ENCODE measurements at regions not wholly inside any gene's neighbourhood (a gene's known extent, or its start where the extent isn't known, plus 50 kb on each side); places are given as distances from the start of the nearest gene placed in this dataset.

GRCh38 chr3:66712210-66712609 lies 211.4 kb upstream of the LRIG1 start:
- no peak for TF ChIP-seq Cebpa-rat (IDR thresholded peaks at IDR 0.05)

GRCh38 chr3:66713921-66714320 lies 213.1 kb upstream of the LRIG1 start:
- Histone ChIP-seq H4K20me1 (no peaks in the 10 kb centered on the region), H3K9ac (no peak overlapping the region), H3K9me3 (no peaks in the 10 kb centered on the region), H3K4me2 (no peak overlapping the region), H3K36me3 (no peaks in the 10 kb centered on the region), H3K27ac (no peak overlapping the region), H3K4me3 (no peak overlapping the region), H3K4me1 (peaks cover 5% of the 10 kb centered on the region), H3K27me3 (no peaks in the 10 kb centered on the region)
- TF ChIP-seq Cebpa-rat (IDR thresholded peaks at IDR 0.05): no peak

More at GRCh38 chr3:66712210-66712609, 211.4 kb upstream of the LRIG1 start:
- H3K4me2 ChIP-seq: no peak overlapping the region
- H3K4me1 ChIP-seq: no peaks in the 10 kb centered on the region
- H3K9me3 ChIP-seq: no peaks in the 10 kb centered on the region
- no peaks in the 10 kb centered on the region for H3K36me3 ChIP-seq
- H3K27ac ChIP-seq: no peak overlapping the region
- no peaks in the 10 kb centered on the region for H4K20me1 ChIP-seq
- H3K27me3 ChIP-seq: no peaks in the 10 kb centered on the region
- H3K9ac ChIP-seq: no peak overlapping the region
- H3K4me3 ChIP-seq: no peak overlapping the region

GRCh38 chr3:66715806-66716205 lies 215.0 kb upstream of the LRIG1 start:
- H3K36me3 ChIP-seq: no peaks in the 10 kb centered on the region
- H3K9ac ChIP-seq: no peak overlapping the region
- no peak overlapping the region for H3K4me2 ChIP-seq
- H3K27ac ChIP-seq: no peak overlapping the region
- H3K4me1 ChIP-seq: peaks cover 5% of the 10 kb centered on the region
- no peak overlapping the region for H3K4me3 ChIP-seq
- no peaks in the 10 kb centered on the region for H3K27me3 ChIP-seq
- H3K9me3 ChIP-seq: no peaks in the 10 kb centered on the region
- no peak for TF ChIP-seq Cebpa-rat (IDR thresholded peaks at IDR 0.05)
- no peaks in the 10 kb centered on the region for H4K20me1 ChIP-seq

GRCh38 chr3:66717806-66718205 lies 217.0 kb upstream of the LRIG1 start:
- H3K4me2 ChIP-seq: 0 out of 2 replicates have a peak overlapping the region, but pooled peaks have one; percentile 6
- no peaks in the 10 kb centered on the region for H3K36me3 ChIP-seq
- no peaks in the 10 kb centered on the region for H3K9me3 ChIP-seq
- no peak overlapping the region for H3K4me3 ChIP-seq
- no peak for TF ChIP-seq Cebpa-rat (IDR thresholded peaks at IDR 0.05)
- peaks cover 5% of the 10 kb centered on the region for H3K4me1 ChIP-seq
- no peak overlapping the region for H3K9ac ChIP-seq
- no peak overlapping the region for H3K27ac ChIP-seq
- H4K20me1 ChIP-seq: no peaks in the 10 kb centered on the region
- no peaks in the 10 kb centered on the region for H3K27me3 ChIP-seq

- Histone ChIP-seq H3K27me3 (no peaks in the 10 kb centered on the region), H3K9ac (no peak overlapping the region), H4K20me1 (no peaks in the 10 kb centered on the region)
Measured at GRCh38 chr3:66719796-66720356, 219.1 kb upstream of the LRIG1 start.

GRCh38 chr3:66720508-66720907 lies 219.7 kb upstream of the LRIG1 start:
- Histone ChIP-seq H3K4me2 (no peak overlapping the region), H4K20me1 (no peaks in the 10 kb centered on the region), H3K27ac (no peak overlapping the region), H3K9me3 (no peaks in the 10 kb centered on the region), H3K27me3 (no peaks in the 10 kb centered on the region), H3K4me3 (no peak overlapping the region), H3K36me3 (no peaks in the 10 kb centered on the region), H3K9ac (no peak overlapping the region), H3K4me1 (peaks cover 5% of the 10 kb centered on the region)
- TF ChIP-seq Cebpa-rat (IDR thresholded peaks at IDR 0.05): no peak

More at GRCh38 chr3:66719796-66720356, 219.1 kb upstream of the LRIG1 start:
- Histone ChIP-seq H3K9me3 (no peaks in the 10 kb centered on the region), H3K4me1 (peaks cover 5% of the 10 kb centered on the region), H3K4me2 (no peak overlapping the region), H3K4me3 (no peak overlapping the region), H3K36me3 (no peaks in the 10 kb centered on the region), H3K27ac (no peak overlapping the region)
- TF ChIP-seq Cebpa-rat (IDR thresholded peaks at IDR 0.05): no peak

GRCh38 chr3:66722675-66723074 lies 221.9 kb upstream of the LRIG1 start:
- H3K27ac ChIP-seq: no peak overlapping the region
- no peak for TF ChIP-seq Cebpa-rat (IDR thresholded peaks at IDR 0.05)
- no peaks in the 10 kb centered on the region for H3K9me3 ChIP-seq
- no peaks in the 10 kb centered on the region for H3K36me3 ChIP-seq
- no peaks in the 10 kb centered on the region for H3K27me3 ChIP-seq
- H3K9ac ChIP-seq: no peak overlapping the region
- H3K4me2 ChIP-seq: no peak overlapping the region
- H3K4me3 ChIP-seq: no peak overlapping the region
- no peaks in the 10 kb centered on the region for H4K20me1 ChIP-seq
- H3K4me1 ChIP-seq: peaks cover 5% of the 10 kb centered on the region

GRCh38 chr3:66723231-66723630 lies 222.4 kb upstream of the LRIG1 start:
- H4K20me1 ChIP-seq: no peaks in the 10 kb centered on the region
- no peak overlapping the region for H3K27ac ChIP-seq
- H3K4me3 ChIP-seq: no peak overlapping the region
- no peaks in the 10 kb centered on the region for H3K4me1 ChIP-seq
- H3K36me3 ChIP-seq: no peaks in the 10 kb centered on the region
- H3K9me3 ChIP-seq: no peaks in the 10 kb centered on the region
- H3K4me2 ChIP-seq: no peak overlapping the region
- H3K9ac ChIP-seq: no peak overlapping the region
- no peak for TF ChIP-seq Cebpa-rat (IDR thresholded peaks at IDR 0.05)
- no peaks in the 10 kb centered on the region for H3K27me3 ChIP-seq

- H3K4me3 ChIP-seq: no peak overlapping the region
- H3K27me3 ChIP-seq: no peaks in the 10 kb centered on the region
- no peaks in the 10 kb centered on the region for H3K36me3 ChIP-seq
- no peak for TF ChIP-seq Cebpa-rat (IDR thresholded peaks at IDR 0.05)
- H3K9me3 ChIP-seq: no peaks in the 10 kb centered on the region
- H3K9ac ChIP-seq: no peak overlapping the region
- no peaks in the 10 kb centered on the region for H3K4me1 ChIP-seq
- H3K27ac ChIP-seq: no peak overlapping the region
- no peaks in the 10 kb centered on the region for H4K20me1 ChIP-seq
- no peak overlapping the region for H3K4me2 ChIP-seq
Measured at GRCh38 chr3:66729687-66730393, 229.0 kb upstream of the LRIG1 start.

- Histone ChIP-seq H3K4me2 (no peak overlapping the region), H3K9ac (no peak overlapping the region), H3K36me3 (no peaks in the 10 kb centered on the region), H3K4me1 (no peaks in the 10 kb centered on the region), H3K4me3 (no peak overlapping the region), H3K27me3 (no peaks in the 10 kb centered on the region), H4K20me1 (no peaks in the 10 kb centered on the region), H3K9me3 (no peaks in the 10 kb centered on the region), H3K27ac (no peak overlapping the region)
- no peak for TF ChIP-seq Cebpa-rat (IDR thresholded peaks at IDR 0.05)
Measured at GRCh38 chr3:66738625-66739365, 238.0 kb upstream of the LRIG1 start.
